GM18868 (cell line): ENCODE measurements at regions not wholly inside any gene's neighbourhood (a gene's known extent, or its start where the extent isn't known, plus 50 kb on each side); places are given as distances from the start of the nearest gene placed in this dataset.
"Not testable (repeated sequence)": the region's sequence is repeated elsewhere in the genome, so short reads cannot be mapped to it uniquely, and the experiment has no call there.

Experiments
- ATAC-seq: cut with Tn5 transposase; IDR thresholded peaks from one replicate; pipeline ENCODE4 v1.9.1; 2021; ENCODE audit warnings: mild to moderate bottlenecking, moderate library complexity; ENCODE audit not compliant: unreplicated experiment

DNA sequence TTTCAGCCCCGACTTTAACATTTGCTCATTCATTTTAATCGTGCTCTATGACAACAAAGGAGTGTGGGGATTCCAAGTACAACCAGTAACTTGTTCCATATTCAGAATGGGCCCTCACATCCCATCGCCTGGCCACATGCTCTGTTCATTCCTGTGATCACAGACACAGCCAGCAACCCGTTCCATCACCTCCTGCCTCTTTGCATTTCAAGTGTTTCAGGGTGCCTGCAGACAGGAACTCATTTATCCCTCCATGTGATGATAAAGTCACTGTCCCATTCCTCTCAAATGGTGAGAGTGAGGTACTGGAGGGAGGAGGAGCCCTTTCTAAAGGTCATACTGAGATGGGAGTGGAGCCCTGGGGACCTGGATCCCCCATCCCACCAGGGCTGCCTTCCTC, 571.1 kb downstream of the MAT2B start:
- no peak for ATAC-seq

DNA sequence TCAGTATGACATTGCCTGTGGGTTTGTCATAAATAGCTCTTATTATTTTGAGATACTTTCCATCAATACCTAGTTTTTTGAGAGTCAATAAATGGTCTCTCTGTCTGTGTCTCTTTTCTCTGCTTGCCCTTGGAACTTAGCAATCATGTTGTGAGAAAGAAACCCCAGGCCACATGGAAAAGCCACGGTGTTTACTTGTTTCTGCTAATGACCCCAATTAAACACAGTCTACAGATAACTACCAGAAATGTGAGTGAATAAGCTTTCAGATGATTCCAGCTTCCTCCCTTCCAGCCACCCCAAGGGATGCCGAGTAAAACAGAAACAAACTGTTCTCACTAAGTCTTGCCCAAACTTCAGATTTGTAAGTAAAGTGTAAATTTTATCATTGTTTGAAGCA, 584.9 kb downstream of the MAT2B start:
- no peak for ATAC-seq

DNA sequence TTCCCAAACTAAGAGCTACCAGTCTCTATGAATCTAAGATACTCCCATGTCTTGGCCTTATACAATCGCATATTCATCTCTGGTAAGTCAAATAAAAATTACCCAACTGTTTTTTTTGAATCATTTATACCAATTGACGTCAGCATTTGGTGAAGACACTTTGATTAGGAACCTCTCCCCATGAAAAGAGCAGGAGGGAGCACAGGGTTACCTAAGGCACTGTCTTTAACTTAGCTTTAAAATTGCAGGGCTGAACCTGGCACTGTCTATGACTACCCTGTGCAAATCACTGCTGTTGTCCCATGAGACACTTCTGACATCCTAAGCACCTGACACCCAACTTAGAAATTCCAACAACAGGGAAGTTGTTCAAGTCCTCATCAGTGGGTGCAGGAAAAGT, 586.4 kb downstream of the MAT2B start:
- ATAC-seq, result no peak

DNA sequence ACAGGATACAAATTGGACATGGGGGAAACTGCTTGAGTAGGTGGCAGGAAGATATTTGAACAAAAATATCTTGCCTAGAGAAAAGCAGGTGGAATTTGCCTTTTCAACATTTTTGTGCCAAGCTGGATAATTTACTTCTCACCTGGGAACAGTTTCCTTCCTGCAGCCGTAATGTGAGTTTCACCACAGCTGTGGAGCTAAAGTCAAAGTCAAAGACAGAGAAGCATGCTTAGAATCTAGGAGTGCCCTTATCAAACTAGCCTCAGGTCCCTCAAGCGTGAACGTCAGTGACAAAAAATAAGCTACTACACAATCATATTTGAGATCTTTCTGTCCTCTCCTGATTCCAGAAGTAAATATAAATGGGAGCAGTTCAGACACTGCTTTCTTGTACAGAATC, 588.9 kb downstream of the MAT2B start:
- no peak for ATAC-seq

DNA sequence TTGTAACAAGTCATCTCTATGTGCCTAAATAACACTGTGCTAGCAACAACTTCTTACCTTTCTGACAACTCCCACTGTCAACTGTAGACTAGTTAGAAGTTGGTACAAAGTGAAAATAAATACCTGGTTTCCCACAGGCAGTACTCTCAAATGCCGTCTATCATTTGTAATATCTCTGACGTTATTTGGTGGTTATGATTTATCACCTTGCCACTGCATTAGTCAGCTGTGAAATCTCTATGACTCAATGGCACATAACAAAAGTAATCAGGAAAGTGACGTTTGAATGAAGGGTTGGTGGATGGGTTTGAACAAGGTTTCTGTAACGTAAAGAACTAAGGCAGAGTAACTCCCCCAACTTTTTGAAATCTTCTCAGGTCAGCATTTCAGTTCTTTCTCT, 592.3 kb downstream of the MAT2B start:
- no peak for ATAC-seq

DNA sequence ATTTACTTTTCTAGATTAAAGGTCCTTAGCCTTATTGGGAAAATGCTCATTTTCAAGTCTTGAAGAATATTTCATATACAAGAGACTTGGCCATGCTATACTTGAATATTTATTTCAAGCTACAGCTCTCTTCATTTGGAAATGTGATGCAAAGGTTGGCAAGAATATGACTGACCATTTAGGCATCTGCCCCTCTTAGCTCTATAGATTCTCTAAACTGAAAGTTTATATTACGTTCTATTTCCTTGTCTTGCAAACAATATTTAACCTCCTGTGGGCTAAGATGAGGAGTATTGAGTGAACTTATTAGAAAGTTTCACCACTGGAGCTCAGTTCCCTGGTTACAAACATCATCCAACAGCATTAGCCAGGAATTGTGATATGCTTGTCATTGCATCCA, 593.1 kb downstream of the MAT2B start:
- no peak for ATAC-seq

DNA sequence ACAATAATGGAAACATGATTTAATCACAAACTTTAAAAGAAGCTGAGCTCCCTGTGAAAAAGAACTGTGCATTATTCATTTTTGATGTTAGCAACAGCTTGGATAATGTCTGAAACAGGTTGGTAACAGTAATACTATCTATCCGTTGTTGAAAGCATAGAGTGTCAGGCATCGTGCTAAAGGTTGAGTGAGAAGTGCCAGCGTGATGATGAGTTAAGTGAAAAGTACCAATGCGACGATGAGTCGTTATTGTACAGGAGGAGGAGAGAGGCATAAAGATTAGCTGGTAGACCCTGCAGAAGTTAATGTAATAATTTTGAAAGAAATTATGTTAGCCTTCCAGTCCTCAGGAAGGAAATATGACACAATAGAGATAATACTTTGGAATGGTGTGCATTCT, 593.6 kb downstream of the MAT2B start:
- ATAC-seq, result no peak

DNA sequence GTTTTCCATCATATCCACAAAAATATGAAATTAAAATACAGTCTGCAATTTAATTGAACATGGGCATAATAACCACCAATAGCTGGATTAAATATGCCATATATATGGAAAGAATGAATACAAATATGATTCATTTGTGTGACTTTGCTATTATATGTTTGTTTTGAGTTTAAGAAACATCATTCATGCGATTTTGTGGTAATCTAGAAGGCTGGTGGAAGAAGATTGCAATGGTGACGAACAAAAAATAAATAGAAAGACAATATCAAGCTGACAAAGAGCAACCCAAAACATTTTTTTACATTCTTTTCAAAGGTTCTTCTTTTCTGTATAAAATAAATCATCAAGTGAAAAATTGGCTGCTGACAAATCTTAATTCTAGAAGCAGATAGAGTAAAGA, 610.0 kb downstream of the MAT2B start:
- no peak for ATAC-seq

DNA sequence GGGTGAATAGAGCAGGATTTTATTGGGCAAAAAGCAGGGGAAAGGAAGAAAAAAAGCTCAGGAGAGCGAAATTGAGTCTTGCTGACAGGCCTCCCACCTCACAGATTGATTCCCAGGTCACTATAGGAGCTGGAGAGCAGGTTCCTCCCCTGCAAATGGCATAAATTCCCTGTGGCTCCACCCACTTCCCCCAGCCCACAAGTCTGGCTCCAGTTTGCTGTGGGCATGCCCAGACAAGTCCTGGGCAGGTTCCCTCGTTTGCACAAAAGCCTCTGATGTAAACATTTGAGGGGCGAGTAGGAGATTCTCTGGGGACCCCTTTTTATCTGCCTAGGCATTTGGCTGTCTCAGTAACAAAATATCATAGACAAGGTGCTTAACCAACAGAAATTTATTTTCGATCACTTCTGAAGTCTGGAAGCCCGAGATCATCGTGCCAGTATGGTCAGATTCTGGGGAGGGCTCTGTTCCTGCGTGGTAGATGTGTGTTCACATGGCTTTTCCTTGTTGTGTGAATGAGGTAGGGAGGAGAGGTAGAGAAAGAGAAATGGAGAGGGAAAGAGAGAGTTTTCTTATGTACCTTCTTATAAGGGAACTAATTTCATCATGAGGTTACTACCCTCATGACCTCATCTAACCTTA, 614.5 kb downstream of the MAT2B start:
- peak; percentile 91 for ATAC-seq

DNA sequence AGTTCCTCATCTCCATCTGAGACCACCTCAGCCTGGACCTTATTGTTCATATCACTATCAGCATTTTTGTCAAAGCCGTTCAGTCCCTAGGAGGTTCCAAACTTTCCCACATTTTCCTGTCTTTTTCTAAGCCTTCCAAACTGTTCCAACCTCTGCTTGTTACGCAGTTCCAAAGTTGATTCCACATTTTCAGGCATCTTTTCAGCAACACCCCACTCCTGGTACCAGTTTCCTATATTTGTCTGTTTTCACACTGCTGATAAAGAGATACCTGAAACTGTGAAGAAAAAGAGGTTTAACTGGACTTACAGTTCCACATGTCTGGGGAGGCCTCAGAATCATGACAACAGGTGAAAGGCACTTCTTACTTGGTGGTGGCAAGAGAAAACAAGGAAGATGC, 622.1 kb downstream of the MAT2B start:
- no peak for ATAC-seq

DNA sequence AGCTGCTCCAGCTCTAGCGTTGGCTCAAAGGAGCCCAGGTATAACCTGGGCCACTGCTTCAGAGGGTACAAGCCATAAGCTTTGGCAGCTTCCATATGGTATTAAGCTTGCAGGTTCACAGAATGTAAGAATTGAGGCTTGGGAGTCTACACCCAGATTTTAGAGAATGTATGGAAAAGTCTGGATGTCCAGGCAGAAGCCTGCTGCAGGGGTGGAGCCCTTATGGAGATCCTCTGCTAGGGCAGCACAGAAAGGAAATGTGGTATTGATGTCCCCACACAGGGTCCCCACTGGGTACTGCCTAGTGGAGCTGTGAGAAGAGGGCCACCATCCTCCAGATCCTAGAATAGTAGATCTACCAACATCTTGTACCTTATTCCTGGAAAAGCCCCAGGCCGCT, 626.9 kb downstream of the MAT2B start:
- no peak for ATAC-seq

DNA sequence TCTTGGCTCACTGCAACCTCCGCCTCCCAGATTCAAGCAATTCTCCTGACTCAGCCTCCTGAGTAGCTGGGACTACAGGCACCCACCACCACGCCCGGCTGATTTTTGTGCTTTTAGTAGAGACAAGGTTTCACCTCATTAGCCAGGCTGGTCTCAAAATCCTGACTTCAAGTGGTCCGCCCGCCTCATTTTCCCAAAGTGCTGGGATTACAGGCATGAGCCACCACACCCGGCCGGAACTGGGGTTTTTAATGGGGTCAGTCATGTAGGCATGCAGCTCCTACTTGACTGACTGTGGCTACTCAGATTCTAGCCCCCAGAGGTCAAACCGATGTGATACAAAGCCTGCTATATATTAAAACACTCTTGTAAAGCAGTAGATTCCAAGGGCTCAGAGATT, 631.7 kb downstream of the MAT2B start:
- no peak for ATAC-seq

DNA sequence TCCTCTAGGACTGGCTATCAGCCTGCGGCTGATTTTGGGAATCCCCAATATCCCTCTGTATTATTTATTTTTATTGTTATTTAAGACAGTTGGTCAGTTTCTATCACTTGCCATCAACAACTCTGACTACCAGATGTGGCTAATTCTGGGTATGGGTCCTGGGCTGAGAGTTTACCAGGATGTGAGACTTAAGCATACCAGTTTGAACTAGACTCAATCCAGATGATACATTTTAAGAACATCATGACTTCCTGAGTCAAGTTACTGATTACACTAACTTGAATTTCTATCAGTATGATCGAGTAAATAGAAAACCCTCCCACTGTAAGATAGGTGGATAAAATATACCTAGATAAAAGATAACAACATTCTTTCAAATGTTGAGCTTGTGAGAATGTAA, 634.0 kb downstream of the MAT2B start:
- ATAC-seq, result no peak

DNA sequence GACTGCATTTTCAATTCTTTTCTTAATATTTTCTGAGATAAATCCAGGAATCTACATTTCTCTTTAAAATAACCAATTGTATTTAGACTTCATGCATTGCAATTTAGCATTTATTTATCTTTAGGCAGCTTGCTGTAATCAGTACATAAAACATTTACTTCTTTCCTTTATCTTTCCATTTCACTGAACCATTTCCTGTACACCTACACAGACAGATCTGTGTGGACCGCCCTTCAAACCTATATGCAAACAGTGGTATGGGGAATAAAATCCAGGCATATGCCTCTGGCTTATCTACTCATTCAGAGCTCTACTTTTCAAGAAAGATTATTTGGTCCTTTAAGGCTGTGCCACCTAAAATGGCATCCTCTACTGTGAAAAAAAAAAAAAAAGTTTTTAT, 640.0 kb downstream of the MAT2B start:
- ATAC-seq, result no peak

DNA sequence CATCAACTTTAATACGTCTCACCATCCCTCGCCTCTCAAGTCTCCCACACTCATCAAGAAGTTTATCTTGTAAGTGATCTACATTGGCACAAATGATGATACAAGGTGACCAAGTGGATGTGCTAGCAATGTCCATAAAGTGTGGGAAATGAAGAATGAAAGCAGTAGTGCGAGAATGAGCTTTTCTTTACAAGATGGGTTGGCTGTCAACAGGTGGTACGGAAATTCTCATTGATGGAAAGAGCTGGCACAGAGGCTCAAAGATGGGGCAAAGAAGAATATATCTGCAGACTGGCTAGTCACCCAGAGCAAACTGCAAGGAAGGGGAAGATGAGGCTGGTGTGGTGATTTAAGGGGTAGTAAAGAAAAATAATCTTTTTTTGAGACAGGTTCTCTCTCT, 640.8 kb downstream of the MAT2B start:
- no peak for ATAC-seq

DNA sequence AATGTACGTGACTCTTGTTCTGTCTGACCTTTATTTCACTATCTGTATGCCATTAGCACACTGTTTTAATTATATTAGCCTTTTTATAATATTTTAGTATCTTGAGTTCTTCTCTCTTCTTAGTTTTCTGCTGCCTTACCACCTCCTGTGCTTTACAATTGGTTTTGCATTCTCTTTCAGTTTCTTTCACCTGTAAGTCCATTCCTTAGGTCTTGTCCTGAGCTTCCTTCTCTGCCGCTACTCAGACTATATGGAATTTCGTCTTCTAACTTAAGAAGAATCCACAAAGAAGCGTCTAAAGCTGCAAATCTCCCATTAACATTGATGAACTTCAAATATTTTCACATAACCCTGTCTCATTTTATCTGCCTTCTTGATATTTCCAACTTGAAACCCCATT, 642.9 kb downstream of the MAT2B start:
- ATAC-seq, result no peak

DNA sequence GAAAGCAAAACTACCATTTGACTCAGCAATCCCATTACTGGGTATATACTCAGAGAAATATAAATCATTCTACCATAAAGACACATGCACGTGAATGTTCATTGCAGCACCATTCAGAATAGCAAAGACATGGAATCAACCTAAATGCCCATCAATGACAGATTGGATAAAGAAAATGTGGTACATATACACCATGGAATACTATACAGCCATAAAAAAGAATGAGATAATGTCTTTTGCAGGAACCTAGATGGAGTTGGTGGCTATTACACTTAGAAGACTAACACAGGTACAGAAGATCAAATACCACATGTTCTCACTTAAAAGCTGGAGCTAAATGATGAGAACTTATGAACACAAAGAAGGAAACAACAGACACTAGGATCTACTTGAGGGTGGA, 647.1 kb downstream of the MAT2B start:
- ATAC-seq, result not testable (repeated sequence)

DNA sequence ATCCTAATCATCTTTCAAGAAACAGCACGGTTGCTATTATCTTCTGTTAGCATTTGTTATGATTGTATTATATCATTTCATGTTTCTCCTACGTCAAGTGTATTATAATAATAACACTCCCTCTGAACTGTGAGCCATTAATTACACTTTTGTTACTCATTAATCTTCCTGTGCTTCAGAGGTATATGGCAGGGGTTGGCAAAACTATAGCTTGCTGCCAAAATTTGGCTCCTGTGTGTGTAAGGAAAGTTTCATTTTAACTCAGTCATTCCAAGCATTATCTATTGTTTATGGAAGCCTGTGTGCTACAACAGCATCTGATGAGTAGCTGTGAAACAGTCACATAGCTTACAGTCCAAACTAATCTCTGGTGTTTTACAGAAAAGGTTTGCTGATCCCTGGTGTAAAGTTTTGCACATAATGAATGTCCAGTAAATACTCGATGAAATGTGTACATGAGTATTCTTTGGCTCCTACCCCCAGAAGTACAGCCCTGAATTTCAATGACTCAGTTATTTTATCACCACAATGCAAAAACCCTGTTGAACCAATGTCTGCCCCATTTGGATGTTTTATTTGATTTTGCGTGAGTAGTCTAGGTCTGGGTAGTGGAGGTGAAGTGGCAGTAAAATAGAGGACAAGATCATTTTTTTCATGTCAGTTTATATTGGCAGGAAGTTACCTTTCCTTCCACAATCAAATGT, 648.2 kb downstream of the MAT2B start:
- no peak for ATAC-seq

DNA sequence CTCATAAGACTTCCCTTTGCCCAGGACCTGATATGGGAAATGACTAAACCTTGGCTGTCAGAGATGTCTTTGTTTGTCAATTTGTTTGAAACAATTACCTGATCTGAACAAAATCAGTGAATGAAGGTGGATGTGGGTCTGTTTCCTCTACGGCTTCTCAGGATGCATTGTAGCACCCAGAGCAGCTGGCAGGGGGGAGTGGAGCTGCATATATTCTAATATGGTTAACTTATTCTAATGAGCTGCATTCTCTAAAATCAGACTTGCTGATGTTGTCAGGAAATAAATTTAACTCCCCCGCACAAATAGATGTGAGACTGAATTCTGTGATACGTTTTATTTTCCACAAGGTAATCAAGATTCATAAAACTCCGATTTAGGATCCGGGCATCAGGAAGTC, 665.4 kb downstream of the MAT2B start:
- no peak for ATAC-seq

DNA sequence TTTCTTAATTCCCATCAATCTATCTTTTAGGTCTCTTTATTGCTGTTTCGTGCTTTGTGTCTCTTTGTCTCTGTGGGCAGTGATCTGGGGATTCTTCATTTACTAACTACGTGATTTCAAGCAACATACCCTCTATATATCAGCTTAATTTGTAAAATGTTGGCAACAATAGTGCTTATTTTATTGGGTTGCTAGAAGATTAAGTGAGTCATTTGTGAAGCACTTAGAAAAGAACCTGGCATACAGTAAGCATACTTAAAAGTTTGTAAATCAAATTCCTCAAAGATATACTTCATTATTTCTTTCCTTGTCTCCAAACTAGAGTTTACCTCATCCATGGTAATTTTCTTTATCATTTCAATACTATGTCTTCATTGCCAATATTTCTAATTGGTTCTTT, 669.7 kb downstream of the MAT2B start:
- no peak for ATAC-seq

DNA sequence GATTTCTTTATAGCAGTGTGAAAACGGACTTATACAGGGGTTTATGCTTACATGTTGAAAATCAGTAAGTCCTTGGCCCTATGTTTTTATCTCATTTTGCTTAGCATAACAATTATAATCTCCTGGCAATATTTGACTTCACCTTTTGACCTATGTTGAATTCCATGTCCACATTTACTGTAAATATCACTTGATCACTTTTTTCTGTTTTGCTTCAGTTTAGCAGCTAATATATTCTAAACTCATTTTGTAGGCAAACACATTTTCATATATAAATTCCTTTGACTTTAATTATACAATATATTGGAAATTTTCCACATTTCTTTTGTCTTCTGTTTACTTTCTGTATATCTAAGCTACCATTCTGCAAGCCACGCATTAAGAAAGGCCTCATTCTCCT, 674.0 kb downstream of the MAT2B start:
- ATAC-seq, result no peak

DNA sequence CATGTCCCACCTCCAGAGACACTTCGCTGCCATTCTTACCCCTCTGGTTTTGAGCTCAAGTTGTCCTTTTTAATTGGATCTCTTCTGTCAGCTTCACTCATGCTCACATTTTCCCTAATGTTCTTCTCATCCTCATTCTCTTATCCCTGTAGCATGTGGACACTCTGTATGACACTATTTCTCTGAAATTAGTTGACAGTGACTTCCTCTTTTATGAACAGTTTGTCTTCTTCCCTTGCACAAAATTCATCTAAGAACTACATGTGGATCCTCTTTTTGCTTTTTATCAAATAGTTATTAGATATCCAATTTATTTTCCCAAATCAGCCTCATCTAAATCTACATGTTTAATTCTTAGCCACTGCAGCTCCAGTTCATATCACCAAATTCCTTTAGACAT, 676.2 kb downstream of the MAT2B start:
- ATAC-seq, result no peak

DNA sequence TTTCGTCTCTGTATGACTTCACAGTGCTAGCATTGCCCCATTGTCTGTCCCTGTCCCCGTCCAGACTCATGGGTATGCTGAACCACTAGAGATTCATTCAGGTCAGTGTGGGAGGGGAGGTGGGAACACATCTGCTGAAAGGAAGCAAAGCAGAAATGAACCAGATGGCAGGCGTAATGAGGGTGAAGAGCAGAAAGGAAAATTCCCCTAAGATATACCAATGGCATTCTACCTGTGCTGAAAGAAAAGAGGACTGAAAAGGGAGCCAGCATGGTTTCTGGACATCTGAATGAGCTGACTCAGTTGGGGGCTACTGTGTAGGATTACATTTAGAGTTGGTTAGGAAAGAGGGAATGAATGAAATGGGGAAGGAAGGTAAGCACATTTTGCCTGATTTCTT, 678.7 kb downstream of the MAT2B start:
- no peak for ATAC-seq
